ENCODE measurements at regions not wholly inside any gene's neighbourhood (a gene's known extent, or its start where the extent isn't known, plus 50 kb on each side); places are given as distances from the start of the nearest gene placed in this dataset.

- no peak for ATAC-seq
- no peak for DNase-seq
These were observed 248.4 kb downstream of the WDR11 start for GRCh38 chr10:121099592-121099991.

- no peak for DNase-seq
- ATAC-seq = no peak
These were observed 250.4 kb downstream of the WDR11 start for GRCh38 chr10:121101561-121101960.

GRCh38 chr10:121102706-121103105 lies 251.5 kb downstream of the WDR11 start:
- DNase-seq (no peak), ATAC-seq (no peak)

GRCh38 chr10:121104476-121105111 lies 253.4 kb downstream of the WDR11 start:
- ATAC-seq (no peak), DNase-seq (no peak)

- no peak for ATAC-seq
These were observed 255.4 kb downstream of the WDR11 start for GRCh38 chr10:121106611-121107010.

GRCh38 chr10:121108051-121108450 lies 256.9 kb downstream of the WDR11 start:
- ATAC-seq = no peak
- DNase-seq = no peak

More at GRCh38 chr10:121106611-121107010, 255.4 kb downstream of the WDR11 start:
- no peak for DNase-seq

GRCh38 chr10:121110369-121110768 lies 259.2 kb downstream of the WDR11 start:
- ATAC-seq = no peak
- no peak for DNase-seq

- DNase-seq = no peak
- ATAC-seq = no peak
These were observed 261.0 kb downstream of the WDR11 start for GRCh38 chr10:121112136-121112535.

GRCh38 chr10:121112579-121113384 lies 261.6 kb downstream of the WDR11 start:
- no peak for DNase-seq
- ATAC-seq = no peak

- ATAC-seq (no peak), DNase-seq (no peak)
These were observed 262.2 kb downstream of the WDR11 start for GRCh38 chr10:121113385-121113696.

GRCh38 chr10:121113911-121114310 lies 262.7 kb downstream of the WDR11 start:
- no peak for DNase-seq
- no peak for ATAC-seq

GRCh38 chr10:121115154-121115553 lies 264.0 kb downstream of the WDR11 start:
- no peak for ATAC-seq
- DNase-seq = no peak

- no peak for ATAC-seq
- no peak for DNase-seq
These were observed 270.3 kb downstream of the WDR11 start for GRCh38 chr10:121121462-121121861.

GRCh38 chr10:121127151-121127906 lies 276.2 kb downstream of the WDR11 start:
- ATAC-seq = no peak
- DNase-seq = no peak

- DNase-seq (no peak), ATAC-seq (no peak)
These were observed 277.0 kb downstream of the WDR11 start for GRCh38 chr10:121128164-121128563.

- DNase-seq (no peak), ATAC-seq (no peak)
These were observed 278.1 kb downstream of the WDR11 start for GRCh38 chr10:121129266-121129665.

- ATAC-seq = no peak
- DNase-seq = no peak
These were observed 279.2 kb downstream of the WDR11 start for GRCh38 chr10:121130382-121130781.

GRCh38 chr10:121131014-121131413 lies 279.9 kb downstream of the WDR11 start:
- no peak for DNase-seq
- no peak for ATAC-seq

- no peak for ATAC-seq
These were observed 280.5 kb downstream of the WDR11 start for GRCh38 chr10:121131426-121132265.

GRCh38 chr10:121132273-121132672 lies 281.1 kb downstream of the WDR11 start:
- no peak for DNase-seq
- ATAC-seq = no peak

More at GRCh38 chr10:121131426-121132265, 280.5 kb downstream of the WDR11 start:
- DNase-seq = no peak

- DNase-seq (no peak), ATAC-seq (no peak)
These were observed 282.7 kb downstream of the WDR11 start for GRCh38 chr10:121133901-121134300.

GRCh38 chr10:121134711-121135110 lies 283.5 kb downstream of the WDR11 start:
- ATAC-seq (no peak), DNase-seq (no peak)

Measured in stimulated activated naive CD8-positive, alpha-beta T cell treated with anti-CD3 and anti-CD28 coated beads, Interleukin-15, Interleukin-2, amounts not matched to agents 100 U/mL and 50 U/mL, for 24 hours (primary cell).